Sigmoid colon (tissue), 4 donors: ENCODE measurements at regions not wholly inside any gene's neighbourhood (a gene's known extent, or its start where the extent isn't known, plus 50 kb on each side); places are given as distances from the start of the nearest gene placed in this dataset.

Source experiments
- CTCF ChIP-seq, 4 experiments: fragments of 450-650 bp in 3 of 4; fragments of 200-600 bp in 1 of 4; IDR thresholded peaks; one replicate each; pipeline ENCODE4 v1.5.1; 2016 to 2019; ENCODE audit warnings: antibody characterized with exemption in 4 of 4, mild to moderate bottlenecking in 3 of 4, moderate library complexity in 2 of 4
- EP300 ChIP-seq, 4 donors: sonication (generic); formaldehyde crosslinking; IDR thresholded peaks; one replicate each; pipeline ENCODE4 v1.6.1; 2017; ENCODE audit warnings: antibody characterized with exemption in 4 of 4
- POLR2A ChIP-seq, 2 donors: fragments of 450-650 bp; IDR thresholded peaks; one replicate each; pipeline ENCODE4 v1.6.1; 2016; ENCODE audit warnings: antibody characterized with exemption in 2 of 2, mild to moderate bottlenecking in 2 of 2, moderate library complexity in 2 of 2
- POLR2AphosphoS5 ChIP-seq, 4 donors: sonication (generic); formaldehyde crosslinking; IDR thresholded peaks; one replicate each; pipeline ENCODE4 v1.6.1; 2017; ENCODE audit warnings: antibody characterized with exemption in 4 of 4

- no peak for TF ChIP-seq POLR2AphosphoS5 (IDR thresholded peaks at IDR 0.05)
- no peak for TF ChIP-seq CTCF (IDR thresholded peaks at IDR 0.05)
- TF ChIP-seq POLR2A (IDR thresholded peaks at IDR 0.05), result no peak
- no peak for TF ChIP-seq EP300 (IDR thresholded peaks at IDR 0.05)
Observed at GRCh38 chr6:147874322-147874721, 365.8 kb downstream of the SAMD5 start.
